Ishikawa (cell line): ENCODE measurements at regions not wholly inside any gene's neighbourhood (a gene's known extent, or its start where the extent isn't known, plus 50 kb on each side); places are given as distances from the start of the nearest gene placed in this dataset.

ENCODE experiments used
- CEBPB ChIP-seq: IDR thresholded peaks from 2 replicates; pipeline ENCODE4 v1.6.1; 2012
- CREB1 ChIP-seq: IDR thresholded peaks from 2 replicates; pipeline ENCODE4 v1.6.1; 2012; ENCODE audit warnings: low read depth
- EGR1 ChIP-seq: IDR thresholded peaks from 2 replicates; pipeline ENCODE4 v1.6.1; 2012
- EP300 ChIP-seq: IDR thresholded peaks from 2 replicates; pipeline ENCODE4 v1.6.1; 2012; ENCODE audit warnings: borderline replicate concordance
- FOXM1 ChIP-seq: IDR thresholded peaks from 2 replicates; pipeline ENCODE4 v1.6.1; 2012; ENCODE audit warnings: low read depth, borderline replicate concordance
- NFIC ChIP-seq: IDR thresholded peaks from 2 replicates; pipeline ENCODE4 v1.6.1; 2012
- RAD21 ChIP-seq: IDR thresholded peaks from 2 replicates; pipeline ENCODE4 v1.6.1; 2012; ENCODE audit warnings: low read depth
- TAF1 ChIP-seq: IDR thresholded peaks from 2 replicates; pipeline ENCODE4 v1.6.1; 2012; ENCODE audit warnings: low read depth, mild to moderate bottlenecking
- TCF12 ChIP-seq: IDR thresholded peaks from 2 replicates; pipeline ENCODE4 v1.6.1; 2012; ENCODE audit warnings: low read depth
- TEAD4 ChIP-seq: IDR thresholded peaks from 2 replicates; pipeline ENCODE4 v1.6.1; 2012
- YY1 ChIP-seq: IDR thresholded peaks from 2 replicates; pipeline ENCODE4 v1.6.1; 2012; ENCODE audit warnings: low read depth
- ZBTB7A ChIP-seq: IDR thresholded peaks from 2 replicates; pipeline ENCODE4 v1.6.1; 2012; ENCODE audit warnings: low read depth
- TF ChIP-seq, protein P1 (sequence below): IDR thresholded peaks from 2 replicates; pipeline ENCODE4 v1.6.1; 2012
- TF ChIP-seq, protein P2 (sequence below): IDR thresholded peaks from 2 replicates; pipeline ENCODE4 v1.6.1; 2012
- TF ChIP-seq, protein P3 (sequence below): IDR thresholded peaks from 2 replicates; pipeline ENCODE4 v1.6.1; 2012; ENCODE audit warnings: low read depth, mild to moderate bottlenecking

DNA sequence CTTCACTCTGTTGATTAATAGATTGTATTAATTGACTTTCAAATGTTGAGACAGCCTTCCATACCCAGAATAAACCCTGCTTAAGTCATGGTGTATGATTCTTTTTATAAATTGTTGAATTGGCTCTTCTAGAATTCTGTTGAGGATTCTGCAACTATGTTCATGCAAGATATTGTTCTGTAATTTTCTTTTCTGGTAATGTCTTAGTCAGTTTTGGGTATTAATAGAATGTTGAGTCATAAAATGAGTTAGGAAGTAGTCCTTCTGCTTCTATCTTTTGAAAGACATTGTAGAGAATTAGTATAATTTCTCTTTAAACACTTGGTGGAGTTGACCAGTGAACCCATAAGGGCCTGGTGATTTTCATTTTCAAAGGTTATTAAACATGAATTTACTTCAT lies 958.9 kb downstream of the LRFN5 start:
- TF ChIP-seq RAD21 (no peak), FOXM1 (no peak), CREB1 (no peak), TCF12 (no peak), NFIC (no peak), ZBTB7A (no peak), EP300 (no peak), YY1 (no peak), TAF1 (no peak), TEAD4 (no peak), EGR1 (no peak), CEBPB (no peak)
- TF ChIP-seq, protein P1, sequence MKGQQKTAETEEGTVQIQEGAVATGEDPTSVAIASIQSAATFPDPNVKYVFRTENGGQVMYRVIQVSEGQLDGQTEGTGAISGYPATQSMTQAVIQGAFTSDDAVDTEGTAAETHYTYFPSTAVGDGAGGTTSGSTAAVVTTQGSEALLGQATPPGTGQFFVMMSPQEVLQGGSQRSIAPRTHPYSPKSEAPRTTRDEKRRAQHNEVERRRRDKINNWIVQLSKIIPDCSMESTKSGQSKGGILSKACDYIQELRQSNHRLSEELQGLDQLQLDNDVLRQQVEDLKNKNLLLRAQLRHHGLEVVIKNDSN, result no peak
- TF ChIP-seq, protein P2, sequence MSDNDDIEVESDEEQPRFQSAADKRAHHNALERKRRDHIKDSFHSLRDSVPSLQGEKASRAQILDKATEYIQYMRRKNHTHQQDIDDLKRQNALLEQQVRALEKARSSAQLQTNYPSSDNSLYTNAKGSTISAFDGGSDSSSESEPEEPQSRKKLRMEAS, result no peak
- TF ChIP-seq, protein P3, sequence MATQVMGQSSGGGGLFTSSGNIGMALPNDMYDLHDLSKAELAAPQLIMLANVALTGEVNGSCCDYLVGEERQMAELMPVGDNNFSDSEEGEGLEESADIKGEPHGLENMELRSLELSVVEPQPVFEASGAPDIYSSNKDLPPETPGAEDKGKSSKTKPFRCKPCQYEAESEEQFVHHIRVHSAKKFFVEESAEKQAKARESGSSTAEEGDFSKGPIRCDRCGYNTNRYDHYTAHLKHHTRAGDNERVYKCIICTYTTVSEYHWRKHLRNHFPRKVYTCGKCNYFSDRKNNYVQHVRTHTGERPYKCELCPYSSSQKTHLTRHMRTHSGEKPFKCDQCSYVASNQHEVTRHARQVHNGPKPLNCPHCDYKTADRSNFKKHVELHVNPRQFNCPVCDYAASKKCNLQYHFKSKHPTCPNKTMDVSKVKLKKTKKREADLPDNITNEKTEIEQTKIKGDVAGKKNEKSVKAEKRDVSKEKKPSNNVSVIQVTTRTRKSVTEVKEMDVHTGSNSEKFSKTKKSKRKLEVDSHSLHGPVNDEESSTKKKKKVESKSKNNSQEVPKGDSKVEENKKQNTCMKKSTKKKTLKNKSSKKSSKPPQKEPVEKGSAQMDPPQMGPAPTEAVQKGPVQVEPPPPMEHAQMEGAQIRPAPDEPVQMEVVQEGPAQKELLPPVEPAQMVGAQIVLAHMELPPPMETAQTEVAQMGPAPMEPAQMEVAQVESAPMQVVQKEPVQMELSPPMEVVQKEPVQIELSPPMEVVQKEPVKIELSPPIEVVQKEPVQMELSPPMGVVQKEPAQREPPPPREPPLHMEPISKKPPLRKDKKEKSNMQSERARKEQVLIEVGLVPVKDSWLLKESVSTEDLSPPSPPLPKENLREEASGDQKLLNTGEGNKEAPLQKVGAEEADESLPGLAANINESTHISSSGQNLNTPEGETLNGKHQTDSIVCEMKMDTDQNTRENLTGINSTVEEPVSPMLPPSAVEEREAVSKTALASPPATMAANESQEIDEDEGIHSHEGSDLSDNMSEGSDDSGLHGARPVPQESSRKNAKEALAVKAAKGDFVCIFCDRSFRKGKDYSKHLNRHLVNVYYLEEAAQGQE, result no peak

DNA sequence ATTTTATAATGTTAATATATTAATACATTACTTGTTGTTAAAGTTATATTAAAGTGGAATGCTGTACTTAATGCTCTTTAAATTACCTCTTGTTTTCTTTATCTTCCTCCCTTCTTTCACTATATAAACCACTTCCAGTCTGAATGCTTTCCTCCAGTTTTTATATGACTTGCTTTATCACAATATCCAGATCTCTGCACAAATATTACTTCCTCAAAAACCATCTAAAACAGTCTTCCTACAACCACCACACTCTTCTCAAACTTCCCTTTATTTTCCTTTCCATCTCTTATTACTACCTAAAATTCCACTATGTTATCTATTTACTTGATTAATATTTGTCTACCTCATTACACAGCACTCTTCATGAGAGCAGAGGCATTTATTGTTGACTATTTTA lies 956.6 kb downstream of the LRFN5 start:
- TF ChIP-seq RAD21 (no peak), EP300 (no peak), FOXM1 (no peak), CEBPB (no peak), NFIC (no peak), TCF12 (no peak), ZBTB7A (no peak), EGR1 (no peak), YY1 (no peak)
- TF ChIP-seq, protein P2, result no peak
- TF ChIP-seq, protein P3, result no peak

DNA sequence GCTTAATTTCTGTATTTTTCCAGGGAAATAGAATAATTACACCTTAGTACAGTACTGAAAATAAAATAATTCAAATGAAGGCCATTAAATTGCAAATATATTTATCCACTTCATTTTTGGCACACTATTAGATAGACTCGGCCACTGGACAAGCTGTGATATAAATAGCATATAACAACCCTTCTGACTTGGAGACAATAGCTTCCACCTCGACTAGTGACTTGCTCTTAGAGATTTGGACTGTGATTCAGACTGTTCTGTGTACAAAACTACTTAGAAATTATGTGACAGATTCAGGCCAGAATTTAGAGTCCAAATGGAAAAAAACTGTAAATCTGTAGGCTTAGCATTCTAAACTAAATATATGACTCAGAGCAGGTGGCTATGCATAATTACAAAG lies 949.9 kb downstream of the LRFN5 start:
- no peak for TF ChIP-seq NFIC
- TF ChIP-seq, protein P1, result no peak
- no peak for TF ChIP-seq CREB1
- no peak for TF ChIP-seq FOXM1
- no peak for TF ChIP-seq ZBTB7A
- TF ChIP-seq RAD21, result no peak
- TF ChIP-seq TAF1, result no peak
- TF ChIP-seq EP300, result no peak
- TF ChIP-seq EGR1, result no peak
- TF ChIP-seq TEAD4, result no peak
- TF ChIP-seq, protein P2, result no peak
- TF ChIP-seq TCF12, result no peak
- TF ChIP-seq, protein P3, result no peak
- TF ChIP-seq YY1, result no peak
- TF ChIP-seq CEBPB, result no peak

DNA sequence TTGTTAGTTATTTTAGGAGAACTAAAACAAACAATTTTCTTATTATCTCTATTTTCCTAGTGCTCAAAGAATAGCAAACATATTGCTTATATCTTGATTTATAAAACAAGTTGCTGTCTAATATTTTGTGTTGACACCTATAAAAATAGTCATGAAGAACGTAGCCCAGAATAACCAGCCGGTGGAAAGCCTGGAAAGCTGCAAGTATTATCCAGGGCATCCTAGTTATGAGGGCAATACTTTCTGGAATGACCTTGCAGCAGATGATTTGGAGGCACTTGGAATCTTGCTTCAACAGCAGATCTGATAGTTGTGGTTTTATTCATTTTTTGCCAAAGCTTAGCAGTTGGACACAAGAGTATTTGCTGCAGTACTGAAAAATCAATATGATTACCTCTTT lies 948.7 kb downstream of the LRFN5 start:
- TF ChIP-seq ZBTB7A (no peak), TEAD4 (no peak), FOXM1 (no peak), EP300 (no peak), RAD21 (no peak), TCF12 (no peak), TAF1 (no peak), NFIC (no peak), YY1 (no peak), CREB1 (no peak), CEBPB (no peak), EGR1 (no peak)
- TF ChIP-seq, protein P1, result no peak
- TF ChIP-seq, protein P2, result no peak
- TF ChIP-seq, protein P3, result no peak
